ENCODE measurements at regions not wholly inside any gene's neighbourhood (a gene's known extent, or its start where the extent isn't known, plus 50 kb on each side); places are given as distances from the start of the nearest gene placed in this dataset.

DNA sequence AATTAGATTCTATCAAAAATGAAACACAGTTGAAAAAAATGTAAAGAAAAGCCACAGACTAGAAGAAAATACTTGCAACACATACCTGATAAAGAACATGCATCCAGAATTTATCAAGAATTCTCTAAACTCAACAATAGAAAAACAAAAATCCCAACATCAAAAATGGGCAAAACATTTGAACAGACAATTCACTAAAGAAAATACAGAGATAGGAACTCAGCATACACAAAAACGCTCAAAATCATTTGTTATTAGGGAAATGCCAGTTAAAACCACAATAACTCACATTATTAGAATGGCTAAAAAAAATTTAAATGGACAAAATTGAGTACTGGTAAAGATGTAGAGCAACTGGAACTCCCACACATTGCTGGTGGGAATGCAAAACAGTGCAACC, 311.0 kb upstream of the PRDM1 start:
- H3K27me3 ChIP-seq (ENCODE audit: control insufficient read depth in 4 of 4, insufficient read depth in 4 of 4, low read length in 3 of 4): no peaks in the 10 kb centered on the region
- no peak overlapping the region for H3K4me3 ChIP-seq (ENCODE audit: low read depth in 1 of 3, low read length in 3 of 3)
- H3K9me3 ChIP-seq (ENCODE audit: control insufficient read depth in 4 of 4, low read length in 3 of 4): peaks cover 0 to 9% (median 2%) of the 10 kb centered on the region in 4 donors
- no peaks in the 10 kb centered on the region for H3K4me1 ChIP-seq (ENCODE audit: control insufficient read depth in 4 of 4, insufficient read depth in 4 of 4, low read length in 3 of 4)
- DNase-seq (ENCODE audit: low spot score): no peak
- WGBS: 78% methylated on average over 1 of the region's 1 CpG
- TF ChIP-seq EGR1 (IDR thresholded peaks at IDR 0.05; ENCODE audit: low read depth in 2 of 2) (no peak), HNF4A (conservative IDR thresholded peaks at IDR 0.05) (no peak), RAD21 (IDR thresholded peaks at IDR 0.05) (no peak), HNF4G (IDR thresholded peaks at IDR 0.05) (no peak), FOXA1 (IDR thresholded peaks at IDR 0.05) (no peak), RXRA (IDR thresholded peaks at IDR 0.05) (no peak)
- TF ChIP-seq, protein P1, sequence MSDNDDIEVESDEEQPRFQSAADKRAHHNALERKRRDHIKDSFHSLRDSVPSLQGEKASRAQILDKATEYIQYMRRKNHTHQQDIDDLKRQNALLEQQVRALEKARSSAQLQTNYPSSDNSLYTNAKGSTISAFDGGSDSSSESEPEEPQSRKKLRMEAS (IDR thresholded peaks at IDR 0.05): no peak
- TF ChIP-seq, protein P2, sequence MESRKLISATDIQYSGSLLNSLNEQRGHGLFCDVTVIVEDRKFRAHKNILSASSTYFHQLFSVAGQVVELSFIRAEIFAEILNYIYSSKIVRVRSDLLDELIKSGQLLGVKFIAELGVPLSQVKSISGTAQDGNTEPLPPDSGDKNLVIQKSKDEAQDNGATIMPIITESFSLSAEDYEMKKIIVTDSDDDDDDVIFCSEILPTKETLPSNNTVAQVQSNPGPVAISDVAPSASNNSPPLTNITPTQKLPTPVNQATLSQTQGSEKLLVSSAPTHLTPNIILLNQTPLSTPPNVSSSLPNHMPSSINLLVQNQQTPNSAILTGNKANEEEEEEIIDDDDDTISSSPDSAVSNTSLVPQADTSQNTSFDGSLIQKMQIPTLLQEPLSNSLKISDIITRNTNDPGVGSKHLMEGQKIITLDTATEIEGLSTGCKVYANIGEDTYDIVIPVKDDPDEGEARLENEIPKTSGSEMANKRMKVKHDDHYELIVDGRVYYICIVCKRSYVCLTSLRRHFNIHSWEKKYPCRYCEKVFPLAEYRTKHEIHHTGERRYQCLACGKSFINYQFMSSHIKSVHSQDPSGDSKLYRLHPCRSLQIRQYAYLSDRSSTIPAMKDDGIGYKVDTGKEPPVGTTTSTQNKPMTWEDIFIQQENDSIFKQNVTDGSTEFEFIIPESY (IDR thresholded peaks at IDR 0.05): no peak
- H3K27ac ChIP-seq (ENCODE audit: low read depth in 1 of 2, low read length in 2 of 2): no peak overlapping the region
- no peaks in the 10 kb centered on the region for H3K36me3 ChIP-seq (ENCODE audit: control insufficient read depth in 4 of 4, insufficient read depth in 3 of 4, low read depth in 1 of 4, low read length in 3 of 4)
- no peak overlapping the region for H3K9ac ChIP-seq (ENCODE audit: low read depth in 1 of 2, low read length in 2 of 2)

DNA sequence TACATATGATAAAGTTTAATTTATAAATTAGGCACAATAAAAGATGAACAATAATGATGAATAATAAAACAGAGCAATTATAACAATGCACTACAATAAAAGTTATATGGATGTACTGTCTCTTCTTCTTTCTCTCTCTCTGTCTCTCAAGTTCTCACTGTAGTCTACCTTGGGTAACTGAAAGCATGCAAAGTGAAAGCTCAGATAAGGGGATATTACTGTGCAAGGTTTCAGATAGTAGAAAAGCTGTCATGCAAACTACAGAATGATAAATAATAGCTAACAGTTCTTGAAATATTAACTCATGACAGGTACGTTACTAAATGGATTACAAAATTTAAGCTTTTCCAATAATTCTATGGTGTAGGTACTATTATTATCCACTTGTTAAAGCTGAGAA, 311.9 kb upstream of the PRDM1 start:
- H3K4me1 ChIP-seq (ENCODE audit: control insufficient read depth in 4 of 4, insufficient read depth in 4 of 4, low read length in 3 of 4): no peaks in the 10 kb centered on the region
- WGBS: 82% methylated on average over 1 of the region's 1 CpG

More for the DNA sequence above, 311.9 kb upstream of the PRDM1 start:
- no peak overlapping the region for H3K9ac ChIP-seq (ENCODE audit: low read depth in 1 of 2, low read length in 2 of 2)
- TF ChIP-seq HNF4A (conservative IDR thresholded peaks at IDR 0.05) (no peak), TAF1 (conservative IDR thresholded peaks at IDR 0.05) (no peak), SP1 (IDR thresholded peaks at IDR 0.05) (no peak), NR2F2 (IDR thresholded peaks at IDR 0.05) (no peak), JUND (IDR thresholded peaks at IDR 0.05) (no peak), HNF4G (IDR thresholded peaks at IDR 0.05) (no peak), YY1 (IDR thresholded peaks at IDR 0.05) (no peak), FOXA2 (IDR thresholded peaks at IDR 0.05) (no peak), RAD21 (IDR thresholded peaks at IDR 0.05) (no peak), GABPA (IDR thresholded peaks at IDR 0.05 in 1 of 2, conservative IDR thresholded peaks at IDR 0.05 in 1 of 2) (no peak), FOXA1 (IDR thresholded peaks at IDR 0.05) (no peak), RXRA (IDR thresholded peaks at IDR 0.05) (no peak), EGR1 (IDR thresholded peaks at IDR 0.05; ENCODE audit: low read depth in 2 of 2) (no peak)
- TF ChIP-seq, protein P3, sequence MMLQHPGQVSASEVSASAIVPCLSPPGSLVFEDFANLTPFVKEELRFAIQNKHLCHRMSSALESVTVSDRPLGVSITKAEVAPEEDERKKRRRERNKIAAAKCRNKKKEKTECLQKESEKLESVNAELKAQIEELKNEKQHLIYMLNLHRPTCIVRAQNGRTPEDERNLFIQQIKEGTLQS (IDR thresholded peaks at IDR 0.05): no peak
- TF ChIP-seq, protein P1 (IDR thresholded peaks at IDR 0.05): no peak
- TF ChIP-seq, protein P4, sequence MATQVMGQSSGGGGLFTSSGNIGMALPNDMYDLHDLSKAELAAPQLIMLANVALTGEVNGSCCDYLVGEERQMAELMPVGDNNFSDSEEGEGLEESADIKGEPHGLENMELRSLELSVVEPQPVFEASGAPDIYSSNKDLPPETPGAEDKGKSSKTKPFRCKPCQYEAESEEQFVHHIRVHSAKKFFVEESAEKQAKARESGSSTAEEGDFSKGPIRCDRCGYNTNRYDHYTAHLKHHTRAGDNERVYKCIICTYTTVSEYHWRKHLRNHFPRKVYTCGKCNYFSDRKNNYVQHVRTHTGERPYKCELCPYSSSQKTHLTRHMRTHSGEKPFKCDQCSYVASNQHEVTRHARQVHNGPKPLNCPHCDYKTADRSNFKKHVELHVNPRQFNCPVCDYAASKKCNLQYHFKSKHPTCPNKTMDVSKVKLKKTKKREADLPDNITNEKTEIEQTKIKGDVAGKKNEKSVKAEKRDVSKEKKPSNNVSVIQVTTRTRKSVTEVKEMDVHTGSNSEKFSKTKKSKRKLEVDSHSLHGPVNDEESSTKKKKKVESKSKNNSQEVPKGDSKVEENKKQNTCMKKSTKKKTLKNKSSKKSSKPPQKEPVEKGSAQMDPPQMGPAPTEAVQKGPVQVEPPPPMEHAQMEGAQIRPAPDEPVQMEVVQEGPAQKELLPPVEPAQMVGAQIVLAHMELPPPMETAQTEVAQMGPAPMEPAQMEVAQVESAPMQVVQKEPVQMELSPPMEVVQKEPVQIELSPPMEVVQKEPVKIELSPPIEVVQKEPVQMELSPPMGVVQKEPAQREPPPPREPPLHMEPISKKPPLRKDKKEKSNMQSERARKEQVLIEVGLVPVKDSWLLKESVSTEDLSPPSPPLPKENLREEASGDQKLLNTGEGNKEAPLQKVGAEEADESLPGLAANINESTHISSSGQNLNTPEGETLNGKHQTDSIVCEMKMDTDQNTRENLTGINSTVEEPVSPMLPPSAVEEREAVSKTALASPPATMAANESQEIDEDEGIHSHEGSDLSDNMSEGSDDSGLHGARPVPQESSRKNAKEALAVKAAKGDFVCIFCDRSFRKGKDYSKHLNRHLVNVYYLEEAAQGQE (IDR thresholded peaks at IDR 0.05): no peak
- TF ChIP-seq, protein P2 (IDR thresholded peaks at IDR 0.05): no peak
- TF ChIP-seq, protein P5, sequence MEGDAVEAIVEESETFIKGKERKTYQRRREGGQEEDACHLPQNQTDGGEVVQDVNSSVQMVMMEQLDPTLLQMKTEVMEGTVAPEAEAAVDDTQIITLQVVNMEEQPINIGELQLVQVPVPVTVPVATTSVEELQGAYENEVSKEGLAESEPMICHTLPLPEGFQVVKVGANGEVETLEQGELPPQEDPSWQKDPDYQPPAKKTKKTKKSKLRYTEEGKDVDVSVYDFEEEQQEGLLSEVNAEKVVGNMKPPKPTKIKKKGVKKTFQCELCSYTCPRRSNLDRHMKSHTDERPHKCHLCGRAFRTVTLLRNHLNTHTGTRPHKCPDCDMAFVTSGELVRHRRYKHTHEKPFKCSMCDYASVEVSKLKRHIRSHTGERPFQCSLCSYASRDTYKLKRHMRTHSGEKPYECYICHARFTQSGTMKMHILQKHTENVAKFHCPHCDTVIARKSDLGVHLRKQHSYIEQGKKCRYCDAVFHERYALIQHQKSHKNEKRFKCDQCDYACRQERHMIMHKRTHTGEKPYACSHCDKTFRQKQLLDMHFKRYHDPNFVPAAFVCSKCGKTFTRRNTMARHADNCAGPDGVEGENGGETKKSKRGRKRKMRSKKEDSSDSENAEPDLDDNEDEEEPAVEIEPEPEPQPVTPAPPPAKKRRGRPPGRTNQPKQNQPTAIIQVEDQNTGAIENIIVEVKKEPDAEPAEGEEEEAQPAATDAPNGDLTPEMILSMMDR (IDR thresholded peaks at IDR 0.05; ENCODE audit: low read depth, low read length, missing input control): no peak
- no peak for DNase-seq (ENCODE audit: low spot score)
- H3K4me3 ChIP-seq (ENCODE audit: low read depth in 1 of 3, low read length in 3 of 3): no peak overlapping the region
- H3K36me3 ChIP-seq (ENCODE audit: control insufficient read depth in 4 of 4, insufficient read depth in 3 of 4, low read depth in 1 of 4, low read length in 3 of 4): no peaks in the 10 kb centered on the region
- peaks cover 0 to 9% (median 2%) of the 10 kb centered on the region in 4 donors for H3K9me3 ChIP-seq (ENCODE audit: control insufficient read depth in 4 of 4, low read length in 3 of 4)
- no peaks in the 10 kb centered on the region for H3K27me3 ChIP-seq (ENCODE audit: control insufficient read depth in 4 of 4, insufficient read depth in 4 of 4, low read length in 3 of 4)
- H3K27ac ChIP-seq (ENCODE audit: low read depth in 1 of 2, low read length in 2 of 2): no peak overlapping the region
